Panc1 (cell line): ENCODE measurements at regions not wholly inside any gene's neighbourhood (a gene's known extent, or its start where the extent isn't known, plus 50 kb on each side); places are given as distances from the start of the nearest gene placed in this dataset.

Experiments used
- POLR2AphosphoS5 ChIP-seq: IDR thresholded peaks from 2 replicates; pipeline ENCODE4 v1.6.1; 2012; ENCODE audit warnings: mild to moderate bottlenecking, low read depth, low read length, moderate library complexity
- SIN3A ChIP-seq: IDR thresholded peaks from 2 replicates; pipeline ENCODE4 v1.6.1; 2012; ENCODE audit warnings: low read depth, mild to moderate bottlenecking, low read length, moderate library complexity, borderline replicate concordance; ENCODE audit not compliant: insufficient read depth
- TF ChIP-seq, protein P1 (sequence below), 2 experiments: IDR thresholded peaks; 2 replicates each; pipeline ENCODE4 v1.6.1; 2011 to 2012; ENCODE audit warnings: low read depth in 2 of 2, control low read depth in 1 of 2, low read length in 1 of 2, mild to moderate bottlenecking in 1 of 2, moderate library complexity in 1 of 2; ENCODE audit not compliant: insufficient read depth in 1 of 2
- TF ChIP-seq, protein P2 (sequence below): fragments of 450-650 bp; IDR thresholded peaks from 2 replicates; pipeline ENCODE4 v1.5.1; 2017; ENCODE audit warnings: mild to moderate bottlenecking

DNA sequence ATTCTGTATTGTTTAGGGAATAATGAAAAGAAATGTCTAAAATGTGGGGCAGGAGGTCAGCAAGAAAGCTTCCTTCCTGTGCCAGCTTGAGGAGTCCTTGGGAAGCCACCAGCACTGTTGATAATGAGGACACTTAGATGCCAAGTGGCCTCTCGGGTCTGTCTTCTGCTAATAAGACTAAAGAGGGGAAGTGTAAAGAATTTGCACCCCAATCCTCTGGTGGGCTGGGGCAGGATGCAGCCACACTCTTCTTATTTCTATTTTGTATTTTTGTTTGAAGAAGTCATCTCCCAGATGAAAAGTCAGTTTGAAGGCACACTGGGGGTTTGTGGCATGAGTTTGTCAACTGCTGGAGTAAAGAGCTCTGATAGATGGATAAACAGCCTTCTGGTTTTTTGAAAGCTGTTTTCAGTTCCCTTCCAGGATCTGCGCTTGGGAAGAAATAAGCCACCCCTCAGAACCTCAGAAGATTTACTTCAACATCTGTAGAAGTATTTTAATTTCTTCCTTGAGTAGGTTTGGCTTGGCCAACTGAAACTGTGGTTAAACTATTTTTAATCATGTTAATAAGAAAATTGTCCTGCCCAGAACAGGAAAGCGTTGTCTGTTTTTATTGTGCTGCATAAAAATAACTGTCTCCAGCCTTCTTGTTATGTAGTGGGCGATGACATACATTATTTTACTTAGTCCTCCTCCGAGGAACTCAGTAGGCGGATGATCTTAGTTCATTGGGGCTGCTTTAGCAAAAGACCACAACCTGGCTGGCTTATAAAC, 128.8 kb upstream of the GPR26 start:
- TF ChIP-seq, protein P1, sequence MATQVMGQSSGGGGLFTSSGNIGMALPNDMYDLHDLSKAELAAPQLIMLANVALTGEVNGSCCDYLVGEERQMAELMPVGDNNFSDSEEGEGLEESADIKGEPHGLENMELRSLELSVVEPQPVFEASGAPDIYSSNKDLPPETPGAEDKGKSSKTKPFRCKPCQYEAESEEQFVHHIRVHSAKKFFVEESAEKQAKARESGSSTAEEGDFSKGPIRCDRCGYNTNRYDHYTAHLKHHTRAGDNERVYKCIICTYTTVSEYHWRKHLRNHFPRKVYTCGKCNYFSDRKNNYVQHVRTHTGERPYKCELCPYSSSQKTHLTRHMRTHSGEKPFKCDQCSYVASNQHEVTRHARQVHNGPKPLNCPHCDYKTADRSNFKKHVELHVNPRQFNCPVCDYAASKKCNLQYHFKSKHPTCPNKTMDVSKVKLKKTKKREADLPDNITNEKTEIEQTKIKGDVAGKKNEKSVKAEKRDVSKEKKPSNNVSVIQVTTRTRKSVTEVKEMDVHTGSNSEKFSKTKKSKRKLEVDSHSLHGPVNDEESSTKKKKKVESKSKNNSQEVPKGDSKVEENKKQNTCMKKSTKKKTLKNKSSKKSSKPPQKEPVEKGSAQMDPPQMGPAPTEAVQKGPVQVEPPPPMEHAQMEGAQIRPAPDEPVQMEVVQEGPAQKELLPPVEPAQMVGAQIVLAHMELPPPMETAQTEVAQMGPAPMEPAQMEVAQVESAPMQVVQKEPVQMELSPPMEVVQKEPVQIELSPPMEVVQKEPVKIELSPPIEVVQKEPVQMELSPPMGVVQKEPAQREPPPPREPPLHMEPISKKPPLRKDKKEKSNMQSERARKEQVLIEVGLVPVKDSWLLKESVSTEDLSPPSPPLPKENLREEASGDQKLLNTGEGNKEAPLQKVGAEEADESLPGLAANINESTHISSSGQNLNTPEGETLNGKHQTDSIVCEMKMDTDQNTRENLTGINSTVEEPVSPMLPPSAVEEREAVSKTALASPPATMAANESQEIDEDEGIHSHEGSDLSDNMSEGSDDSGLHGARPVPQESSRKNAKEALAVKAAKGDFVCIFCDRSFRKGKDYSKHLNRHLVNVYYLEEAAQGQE (IDR thresholded peaks at IDR 0.05; ENCODE audit: insufficient read depth in 1 of 2, low read depth in 2 of 2, low read length in 1 of 2) = no peak
- TF ChIP-seq, protein P2, sequence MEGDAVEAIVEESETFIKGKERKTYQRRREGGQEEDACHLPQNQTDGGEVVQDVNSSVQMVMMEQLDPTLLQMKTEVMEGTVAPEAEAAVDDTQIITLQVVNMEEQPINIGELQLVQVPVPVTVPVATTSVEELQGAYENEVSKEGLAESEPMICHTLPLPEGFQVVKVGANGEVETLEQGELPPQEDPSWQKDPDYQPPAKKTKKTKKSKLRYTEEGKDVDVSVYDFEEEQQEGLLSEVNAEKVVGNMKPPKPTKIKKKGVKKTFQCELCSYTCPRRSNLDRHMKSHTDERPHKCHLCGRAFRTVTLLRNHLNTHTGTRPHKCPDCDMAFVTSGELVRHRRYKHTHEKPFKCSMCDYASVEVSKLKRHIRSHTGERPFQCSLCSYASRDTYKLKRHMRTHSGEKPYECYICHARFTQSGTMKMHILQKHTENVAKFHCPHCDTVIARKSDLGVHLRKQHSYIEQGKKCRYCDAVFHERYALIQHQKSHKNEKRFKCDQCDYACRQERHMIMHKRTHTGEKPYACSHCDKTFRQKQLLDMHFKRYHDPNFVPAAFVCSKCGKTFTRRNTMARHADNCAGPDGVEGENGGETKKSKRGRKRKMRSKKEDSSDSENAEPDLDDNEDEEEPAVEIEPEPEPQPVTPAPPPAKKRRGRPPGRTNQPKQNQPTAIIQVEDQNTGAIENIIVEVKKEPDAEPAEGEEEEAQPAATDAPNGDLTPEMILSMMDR = no peak
- TF ChIP-seq SIN3A = no peak
- TF ChIP-seq POLR2AphosphoS5 = no peak
